Prostate gland (tissue), 2 donors: ENCODE measurements at regions not wholly inside any gene's neighbourhood (a gene's known extent, or its start where the extent isn't known, plus 50 kb on each side); places are given as distances from the start of the nearest gene placed in this dataset.

Experiments used
- CTCF ChIP-seq, 4 experiments: fragments of 200-600 bp in 2 of 4; fragments of 450-650 bp in 2 of 4; sonication (generic) in 2 of 4; IDR thresholded peaks; 1 replicate in 3 of 4; 2 replicates in 1 of 4; pipeline ENCODE4 v1.5.1; 2016 to 2019; ENCODE audit warnings: antibody characterized with exemption in 4 of 4, mild to moderate bottlenecking in 2 of 4, moderate library complexity in 2 of 4
- POLR2AphosphoS5 ChIP-seq: sonication (generic); formaldehyde crosslinking; IDR thresholded peaks from one replicate; pipeline ENCODE4 v1.6.1; 2017; ENCODE audit warnings: antibody characterized with exemption

GRCh38 chr5:67901814-67902496 lies 313.6 kb upstream of the PIK3R1 start:
- TF ChIP-seq POLR2AphosphoS5, result no peak
- no peak for TF ChIP-seq CTCF (IDR thresholded peaks at IDR 0.05)
